GM18861 (cell line): ENCODE measurements at regions not wholly inside any gene's neighbourhood (a gene's known extent, or its start where the extent isn't known, plus 50 kb on each side); places are given as distances from the start of the nearest gene placed in this dataset.
"Not testable (repeated sequence)": the region's sequence is repeated elsewhere in the genome, so short reads cannot be mapped to it uniquely, and the experiment has no call there.

ENCODE experiments used
- ATAC-seq: cut with Tn5 transposase; IDR thresholded peaks from one replicate; pipeline ENCODE4 v1.9.1; 2021; ENCODE audit not compliant: unreplicated experiment

DNA sequence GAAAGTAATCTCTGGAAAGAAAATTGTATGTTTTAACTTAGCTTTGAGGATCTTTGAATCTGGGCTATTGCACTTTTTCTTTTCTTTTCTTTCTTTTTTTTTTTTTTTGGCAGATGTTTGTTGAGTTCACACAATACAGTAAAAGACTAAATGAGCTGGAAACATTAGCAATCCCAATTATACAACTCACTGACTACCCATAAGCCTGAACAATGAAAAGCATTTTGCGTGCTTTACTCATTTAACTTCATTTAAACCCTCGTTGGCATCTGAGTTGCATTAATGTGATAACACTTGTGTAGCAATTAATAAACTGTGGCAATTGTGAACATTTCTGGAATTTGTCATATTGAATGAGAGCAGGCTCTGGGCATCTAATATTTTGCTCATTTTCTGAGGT is 269.4 kb upstream of the RBMS3 start:
- ATAC-seq = no peak

DNA sequence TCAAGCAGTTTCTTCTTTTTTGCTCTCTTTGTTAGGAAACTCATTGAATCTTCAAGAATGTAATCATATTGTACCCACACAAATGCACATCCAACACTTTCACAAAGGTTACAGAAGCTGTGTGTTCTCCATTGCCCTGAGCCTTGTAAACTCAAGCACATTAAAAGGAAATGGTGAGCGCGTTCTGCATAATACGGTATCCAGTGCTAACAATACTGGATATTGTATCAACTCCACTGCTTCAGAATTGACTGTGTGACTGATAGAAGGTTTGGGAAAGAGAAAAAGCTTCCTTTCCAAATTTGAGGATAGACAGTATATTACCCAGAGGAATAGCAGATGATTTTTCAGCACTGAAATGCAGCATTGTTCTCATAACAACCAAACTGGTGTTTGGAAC is 268.9 kb upstream of the RBMS3 start:
- ATAC-seq = no peak

DNA sequence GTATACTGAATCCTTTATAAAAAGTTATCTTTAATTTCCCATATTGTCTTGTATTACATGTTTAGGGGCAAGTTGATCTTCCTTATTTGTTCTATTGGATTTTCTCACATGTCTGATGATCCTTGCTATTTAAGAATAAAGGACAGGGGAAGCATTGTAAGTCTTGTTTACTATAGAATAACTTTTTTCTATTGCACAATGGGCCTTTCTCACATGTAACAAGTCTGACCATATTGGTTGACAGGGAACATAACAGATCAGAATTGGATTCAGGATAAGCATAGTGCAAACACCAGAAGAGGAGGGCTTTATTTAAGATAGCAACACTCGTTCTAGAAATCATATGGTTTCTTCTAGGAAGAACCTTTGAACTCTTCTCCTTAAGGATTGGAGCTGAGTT is 257.9 kb upstream of the RBMS3 start:
- no peak for ATAC-seq

DNA sequence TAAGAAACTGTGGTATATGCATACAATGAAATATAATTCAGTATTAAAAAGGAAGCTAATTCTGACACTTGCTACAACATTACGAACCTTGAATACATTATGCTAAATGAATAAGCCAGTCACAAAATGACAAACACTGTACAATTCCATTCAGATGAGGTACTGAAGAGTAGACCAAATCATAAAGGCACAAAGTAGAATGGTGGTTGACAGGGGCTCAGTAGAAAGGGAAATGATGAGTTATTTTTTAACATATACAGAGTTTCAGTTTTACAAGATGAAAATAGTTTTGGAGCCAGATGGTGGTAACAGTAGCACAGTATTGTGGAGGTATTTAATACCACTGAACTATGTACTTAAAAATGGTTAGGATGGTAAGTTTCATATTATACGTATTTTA is 254.6 kb upstream of the RBMS3 start:
- peak; percentile 97 for ATAC-seq

DNA sequence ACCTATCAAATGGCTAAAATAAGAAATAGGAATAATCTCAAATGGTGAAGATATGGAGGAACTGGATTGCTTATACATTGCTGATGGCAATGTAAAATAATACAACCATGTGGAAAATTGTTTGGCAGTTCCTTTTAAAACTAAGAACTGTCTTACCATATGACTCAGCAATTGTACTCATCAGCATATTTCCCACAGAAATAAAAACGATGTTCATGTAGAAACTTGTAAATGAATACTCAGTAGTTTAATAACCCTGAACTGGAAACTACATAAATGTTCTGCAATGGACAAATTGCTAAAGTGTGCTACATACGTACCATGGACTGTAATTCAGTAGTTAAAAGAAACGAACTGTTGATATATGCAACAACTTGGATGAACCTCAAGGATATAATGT is 253.9 kb upstream of the RBMS3 start:
- ATAC-seq = no peak

DNA sequence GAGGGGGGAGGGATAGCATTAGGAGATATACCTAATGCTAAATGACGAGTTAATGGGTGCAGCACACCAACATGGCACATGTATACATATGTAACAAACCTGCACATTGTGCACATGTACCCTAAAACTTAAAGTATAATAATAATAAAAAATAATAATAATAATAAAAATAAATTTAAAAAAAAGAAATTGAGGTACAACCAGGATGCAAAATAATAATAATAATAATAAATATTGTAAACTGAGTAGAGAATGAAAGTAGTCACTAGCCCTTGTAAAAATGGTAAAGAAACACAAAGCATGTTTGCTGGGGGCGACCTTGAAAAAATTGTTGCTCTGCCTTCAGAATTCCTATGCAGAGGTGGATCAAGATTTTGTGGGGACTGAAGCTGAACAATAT is 249.7 kb upstream of the RBMS3 start:
- ATAC-seq = not testable (repeated sequence)

DNA sequence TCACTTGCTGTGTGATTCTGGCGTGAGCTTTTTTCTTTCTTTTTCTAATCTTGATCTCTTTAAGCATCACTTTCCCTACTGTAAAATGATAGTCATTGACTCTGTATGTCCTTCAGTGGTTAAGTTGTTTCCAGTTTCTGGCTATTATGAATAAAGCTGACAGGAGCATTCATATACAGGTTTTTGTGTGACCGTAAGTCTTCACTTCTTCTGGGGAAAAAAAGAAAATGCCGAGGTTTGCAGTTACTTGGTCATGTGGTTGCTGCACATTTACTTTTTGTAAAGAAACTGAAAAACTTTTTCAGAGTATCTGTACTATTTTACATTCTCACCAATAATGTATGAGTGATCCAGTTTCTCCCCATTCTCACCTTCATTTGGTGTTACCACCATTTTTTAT is 247.4 kb upstream of the RBMS3 start:
- ATAC-seq = no peak

DNA sequence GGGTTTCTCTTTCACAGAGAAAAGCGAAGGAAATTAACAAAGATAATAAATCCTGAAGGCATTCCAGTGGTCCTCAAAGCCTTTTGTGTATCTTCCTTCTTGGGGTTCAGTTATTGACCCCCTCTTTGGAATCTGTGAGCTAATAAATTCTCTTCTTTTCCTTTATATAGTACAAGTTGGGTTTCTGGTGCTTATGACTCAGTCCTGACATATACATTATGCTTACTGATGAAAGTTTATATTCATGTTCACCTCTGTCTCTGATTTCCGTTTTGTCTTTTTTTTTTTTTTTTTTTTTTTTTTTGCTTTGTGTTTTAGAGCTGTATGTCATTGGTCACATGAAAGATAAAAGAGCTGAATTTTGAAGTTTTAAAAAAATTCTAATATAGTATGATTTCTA is 230.7 kb upstream of the RBMS3 start:
- no peak for ATAC-seq

DNA sequence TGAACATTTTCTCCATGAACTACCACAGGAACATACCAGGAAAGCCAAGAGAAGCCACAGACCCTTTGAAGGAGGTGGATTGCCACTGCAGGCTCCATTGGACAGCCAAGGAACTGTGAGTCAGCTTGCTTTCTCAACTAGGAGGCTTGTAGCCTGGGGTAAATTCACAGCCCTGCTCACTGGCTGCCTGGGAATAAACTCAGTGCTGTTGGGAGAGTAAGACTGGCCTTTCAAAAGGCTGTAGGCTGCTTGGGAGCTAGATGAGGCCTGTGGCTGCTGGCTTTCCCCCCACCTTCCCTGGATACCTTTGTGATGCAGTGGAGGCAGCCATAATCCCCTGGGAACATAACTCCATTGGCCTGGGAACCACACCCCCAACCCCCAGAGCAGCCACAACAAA is 223.5 kb upstream of the RBMS3 start:
- ATAC-seq = no peak

DNA sequence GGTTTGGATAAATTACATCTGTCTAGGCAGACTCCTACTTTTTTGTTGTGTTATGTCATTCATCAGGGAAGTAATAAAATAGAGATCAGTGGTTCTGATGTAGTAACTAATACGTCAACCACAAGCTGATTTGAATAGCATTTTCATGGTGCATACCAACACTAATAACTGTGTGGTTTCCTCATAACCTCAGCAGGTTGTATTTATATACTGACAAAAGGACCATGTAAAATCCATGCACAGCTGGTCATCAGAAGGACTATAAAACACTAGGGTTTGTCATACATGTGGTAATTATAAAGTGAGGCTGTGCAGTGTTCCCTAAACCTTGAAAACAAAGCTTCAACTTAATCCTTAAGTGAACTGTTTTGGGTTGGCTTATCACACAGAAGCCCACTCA is 216.8 kb upstream of the RBMS3 start:
- no peak for ATAC-seq

DNA sequence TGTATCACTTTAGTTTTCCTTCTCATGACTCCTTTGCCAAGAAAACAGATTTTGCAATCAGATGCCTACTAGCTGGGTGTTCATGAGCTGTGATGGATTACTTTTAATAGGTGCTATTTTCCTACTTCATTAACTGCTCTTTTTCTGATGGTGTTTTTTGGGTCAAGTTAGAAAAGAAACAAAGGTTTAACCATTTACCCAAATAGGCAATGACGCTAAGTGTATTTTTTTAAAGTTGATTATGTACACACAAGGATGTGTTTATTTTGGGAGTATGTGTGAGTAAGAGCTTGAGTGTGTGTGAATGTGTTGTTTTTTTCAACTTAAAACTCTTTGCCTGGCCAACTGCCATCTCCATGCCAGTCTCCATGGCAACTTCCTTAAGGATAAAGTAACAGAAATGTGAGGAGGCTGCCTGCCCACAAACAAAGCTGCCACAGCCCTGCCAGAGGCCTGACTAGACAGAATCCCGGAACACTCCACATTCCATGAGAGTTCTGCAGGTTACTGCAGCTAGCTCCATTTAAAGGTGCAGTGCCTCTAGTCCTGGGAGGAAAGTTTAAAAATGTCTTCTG is 215.6 kb upstream of the RBMS3 start:
- no peak for ATAC-seq

DNA sequence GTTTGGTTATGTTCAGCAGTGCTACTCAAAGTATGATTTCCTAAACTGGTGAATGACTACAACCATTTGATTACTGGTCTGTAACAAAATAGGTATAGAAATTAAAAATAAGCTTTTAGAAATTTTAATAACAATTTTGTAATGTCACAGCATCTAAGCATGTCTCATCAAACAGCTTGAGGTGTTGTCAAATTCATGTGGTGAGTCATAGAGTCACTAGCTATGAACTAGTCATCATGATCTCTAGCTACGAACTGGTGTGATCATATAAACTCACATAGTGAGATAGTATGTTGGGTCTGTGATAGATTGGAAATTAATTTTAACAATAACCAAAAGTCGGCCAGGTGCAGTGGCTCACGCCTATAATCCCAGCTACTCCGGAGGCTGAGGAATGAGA is 213.9 kb upstream of the RBMS3 start:
- no peak for ATAC-seq

DNA sequence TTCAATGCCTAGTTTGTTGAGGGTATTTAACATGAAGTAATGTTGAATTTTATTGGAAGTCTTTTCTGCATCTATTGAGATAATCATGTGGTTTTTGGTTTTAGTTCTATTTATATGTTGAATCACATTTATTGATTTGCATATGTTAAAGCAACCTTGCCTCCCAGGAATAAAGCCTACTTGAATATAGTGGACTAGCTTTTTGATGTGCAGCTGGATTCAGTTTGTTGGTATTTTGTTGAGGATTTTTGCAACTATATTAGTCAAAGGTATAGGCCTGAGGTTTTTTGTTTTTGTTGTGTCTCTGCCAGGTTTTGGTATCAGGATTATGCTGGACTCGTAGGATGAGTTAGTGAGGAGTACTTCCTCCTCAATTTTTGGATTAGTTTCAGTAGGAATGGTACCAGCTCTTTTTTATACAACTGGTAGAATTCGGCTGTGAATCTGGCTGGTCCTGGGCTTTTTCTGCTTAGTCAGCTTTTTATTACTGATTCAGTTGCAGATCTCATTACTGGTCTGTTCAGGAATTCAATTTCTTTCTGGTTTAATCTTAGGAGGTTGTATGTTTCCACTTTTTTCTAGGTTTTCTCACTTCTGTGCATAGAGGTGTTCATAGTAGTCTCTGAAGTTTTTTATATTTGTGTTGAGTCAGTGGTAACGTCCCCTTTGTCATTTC is 209.8 kb upstream of the RBMS3 start:
- no peak for ATAC-seq

DNA sequence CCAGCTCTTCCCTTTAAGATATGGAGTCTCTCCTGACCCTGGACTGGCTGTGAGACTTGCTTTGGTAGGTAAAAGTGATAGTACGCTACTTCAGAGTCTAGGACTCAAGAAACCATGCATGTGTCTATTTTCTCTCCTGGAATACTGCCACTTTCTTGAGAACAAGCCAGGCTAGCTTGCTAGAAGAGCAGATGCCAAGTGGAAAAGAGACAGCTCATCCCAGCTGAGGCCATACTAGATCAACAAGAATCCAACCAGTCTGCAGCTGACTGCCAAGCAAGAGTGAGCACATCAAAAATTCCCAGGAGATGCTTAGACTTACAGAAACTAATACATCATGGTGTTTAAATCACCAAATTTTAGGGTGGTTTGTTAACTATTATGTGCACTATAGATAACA is 208.3 kb upstream of the RBMS3 start:
- no peak for ATAC-seq

DNA sequence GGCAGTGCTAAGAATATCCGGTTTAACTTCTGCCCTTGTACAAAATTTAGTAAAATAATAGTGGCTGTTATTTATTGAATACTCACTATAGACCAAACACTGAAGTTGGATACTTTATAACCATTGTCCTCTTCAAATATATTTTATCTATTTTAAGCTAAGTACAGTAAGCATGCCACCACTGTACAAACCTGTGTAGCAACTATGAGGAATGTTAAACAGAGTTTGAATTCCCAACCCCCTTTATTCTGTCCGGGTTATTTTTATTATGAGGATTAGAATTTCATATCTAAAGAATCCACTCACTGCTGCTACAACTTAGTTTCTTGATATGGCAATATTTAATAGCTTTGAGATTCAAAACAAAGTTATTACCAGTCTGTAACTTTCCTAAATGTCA is 203.5 kb upstream of the RBMS3 start:
- ATAC-seq = no peak

DNA sequence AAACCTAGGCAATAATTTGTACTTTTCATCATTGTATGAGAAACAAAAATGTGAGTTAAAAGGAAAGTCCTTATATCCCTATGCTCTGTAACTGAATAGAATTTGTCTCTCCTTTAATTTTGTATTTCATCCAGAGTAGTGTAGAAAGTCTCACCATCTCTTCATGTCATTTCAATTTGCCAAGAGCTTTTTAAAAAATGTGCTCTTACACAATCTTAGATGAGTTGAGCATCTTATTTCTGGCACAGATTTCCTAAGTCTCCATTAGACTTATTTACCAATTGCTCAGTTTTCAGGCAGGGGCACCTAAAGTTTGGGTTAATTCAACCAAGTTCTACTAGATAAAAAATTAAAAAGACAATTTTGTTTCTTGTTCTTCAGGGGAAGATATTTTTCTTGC is 201.5 kb upstream of the RBMS3 start:
- no peak for ATAC-seq

DNA sequence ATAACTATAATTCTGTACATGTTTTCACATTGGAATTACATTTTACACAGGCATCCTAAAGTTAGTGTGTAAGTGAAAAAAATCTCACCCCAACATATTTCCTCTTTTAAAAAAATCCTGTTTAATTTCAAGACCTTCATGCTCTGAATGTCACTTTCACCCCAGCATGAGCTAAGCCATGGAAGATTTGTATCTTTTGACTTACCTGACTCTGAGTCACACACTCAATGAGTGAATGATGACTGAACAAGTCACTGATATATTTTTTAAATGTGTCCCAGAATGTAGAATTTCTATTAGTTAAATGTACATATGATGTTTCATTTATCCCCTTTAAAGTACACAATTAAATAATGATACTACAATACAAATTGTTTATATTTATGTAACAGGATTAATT is 199.9 kb upstream of the RBMS3 start:
- no peak for ATAC-seq

DNA sequence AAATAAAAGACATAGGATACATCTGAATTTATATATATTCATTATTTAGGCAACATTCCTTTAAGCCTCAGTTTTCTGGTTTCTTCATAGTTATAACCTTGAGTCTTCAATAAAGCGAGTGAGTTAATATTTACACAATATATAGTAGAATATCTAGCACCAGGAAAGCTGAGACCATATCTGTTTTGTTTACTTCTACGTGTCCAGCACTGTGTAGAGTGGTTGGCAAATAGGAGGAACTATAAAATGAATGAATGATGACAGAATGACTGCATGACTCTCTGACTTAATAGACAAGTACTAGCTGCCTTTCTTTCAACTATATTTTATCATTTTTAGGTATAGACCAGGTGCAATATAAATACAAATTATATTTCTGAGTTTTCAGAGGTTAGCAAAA is 197.8 kb upstream of the RBMS3 start:
- ATAC-seq = no peak

DNA sequence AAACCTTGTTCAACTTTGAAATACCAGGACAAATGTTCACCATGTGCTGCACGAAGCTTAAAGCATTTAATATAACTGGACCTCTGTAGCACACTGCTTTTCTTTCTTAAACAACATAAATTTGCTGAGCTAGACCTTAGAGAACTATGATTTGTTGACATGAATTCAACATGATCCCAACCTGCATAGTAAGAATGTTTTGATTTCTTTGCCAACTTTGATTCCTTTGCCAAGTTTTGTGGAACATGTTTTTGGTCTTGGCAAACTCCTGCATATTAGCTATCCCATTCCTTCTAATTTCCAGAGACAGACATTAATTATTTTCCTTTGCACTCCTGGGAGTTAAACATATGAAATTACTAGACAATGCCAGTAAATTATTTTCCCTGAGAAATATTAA is 197.2 kb upstream of the RBMS3 start:
- ATAC-seq = no peak

DNA sequence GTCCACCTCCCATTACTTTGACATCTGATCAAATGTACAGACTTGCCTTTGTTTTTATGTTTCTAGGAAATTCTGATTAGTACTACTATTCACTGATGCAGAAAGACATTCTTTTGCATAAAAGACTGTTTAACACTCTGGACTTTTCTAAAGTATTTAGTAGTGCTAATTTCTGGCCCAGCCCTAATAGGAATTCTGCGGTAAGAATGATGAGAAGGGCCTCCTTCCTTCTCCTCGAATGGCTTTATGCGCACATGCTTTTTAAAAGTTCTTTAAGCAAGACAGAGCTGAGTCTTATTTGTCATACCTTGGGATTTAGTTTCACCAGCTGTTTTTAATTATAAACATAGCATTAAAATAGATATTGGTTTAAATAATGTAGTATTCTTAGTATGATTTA is 192.3 kb upstream of the RBMS3 start:
- no peak for ATAC-seq

DNA sequence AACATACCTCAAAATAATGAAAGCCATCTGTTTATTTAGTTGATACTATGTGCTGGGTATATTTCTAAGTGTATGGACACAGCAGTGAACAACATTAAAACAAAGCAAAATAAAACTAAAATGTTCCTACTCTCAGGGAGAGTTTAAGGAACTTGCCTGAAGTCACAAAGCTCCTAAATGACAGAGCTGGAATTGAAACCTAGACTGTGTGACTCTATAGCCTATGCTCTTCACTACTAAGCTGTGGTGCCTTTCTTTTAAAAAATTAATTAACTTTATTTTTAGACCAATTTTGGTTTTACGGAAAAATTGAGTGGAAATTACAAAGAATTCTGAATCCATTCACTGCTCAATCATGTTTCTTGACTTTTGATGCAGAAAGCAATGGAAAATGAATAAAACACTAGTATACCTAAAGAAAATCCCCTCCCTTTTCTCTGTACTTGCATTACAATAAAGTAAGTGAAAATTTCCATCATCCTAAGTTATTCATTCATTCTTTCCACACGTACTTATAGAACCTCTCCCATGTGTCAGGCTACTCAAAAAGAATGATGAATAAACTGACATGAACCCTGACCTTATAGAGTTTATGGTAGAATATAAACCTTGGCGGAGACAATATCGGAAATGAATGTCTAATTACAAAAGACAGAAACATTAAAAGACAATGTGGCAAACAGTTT is 189.8 kb upstream of the RBMS3 start:
- ATAC-seq = no peak

DNA sequence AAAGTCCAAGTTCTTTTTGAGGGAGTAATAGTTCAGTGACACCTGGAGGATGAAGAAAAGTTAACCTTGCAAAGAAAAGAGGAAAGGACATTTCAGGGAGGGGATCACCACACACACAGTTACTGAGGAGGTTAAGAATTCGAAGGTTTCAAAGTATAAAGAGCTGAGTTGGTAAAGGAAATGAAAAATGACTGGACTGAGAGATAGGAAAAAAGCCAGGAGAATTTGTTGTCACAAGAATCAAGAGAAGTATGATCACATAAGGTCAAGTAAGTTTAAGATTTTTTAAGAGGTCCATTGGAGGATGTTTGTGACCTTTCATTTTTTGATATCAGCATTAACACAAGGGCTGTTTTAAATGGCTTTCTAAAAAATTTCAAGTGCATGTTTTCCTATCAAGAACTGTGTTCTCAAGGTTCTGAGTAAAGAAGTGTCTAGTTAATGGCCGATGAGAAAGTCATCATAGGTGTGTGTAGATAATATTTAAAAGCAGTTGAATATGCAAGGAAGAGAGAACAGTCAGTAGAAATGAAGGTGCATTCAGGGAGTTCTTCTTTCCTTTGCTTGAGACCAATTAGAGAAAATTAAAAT is 189.2 kb upstream of the RBMS3 start:
- no peak for ATAC-seq
